ENCODE measurements at regions not wholly inside any gene's neighbourhood (a gene's known extent, or its start where the extent isn't known, plus 50 kb on each side); places are given as distances from the start of the nearest gene placed in this dataset.

GRCh38 chr6:45718131-45718530, 297.5 kb downstream of the CLIC5 start:
- Histone ChIP-seq H3K27ac (ENCODE audit: low read depth, low read length) (no peak overlapping the region), H3K9ac (ENCODE audit: low read length) (no peak overlapping the region), H3K4me3 (ENCODE audit: low read depth in 1 of 2, low read length in 2 of 2) (no peak overlapping the region), H3K9me3 (ENCODE audit: low read length) (peaks cover 3% of the 10 kb centered on the region), H3K4me1 (ENCODE audit: insufficient read depth, low read length) (peaks cover 11% of the 10 kb centered on the region), H3K27me3 (ENCODE audit: control insufficient read depth in 1 of 2, insufficient read depth in 2 of 2, low read length in 2 of 2) (no peaks in the 10 kb centered on the region), H3K36me3 (ENCODE audit: insufficient read depth, low read length) (no peaks in the 10 kb centered on the region)

- Histone ChIP-seq H3K36me3 (ENCODE audit: insufficient read depth, low read length) (no peaks in the 10 kb centered on the region), H3K4me1 (ENCODE audit: insufficient read depth, low read length) (peaks cover 11% of the 10 kb centered on the region), H3K4me3 (ENCODE audit: low read depth in 1 of 2, low read length in 2 of 2) (no peak overlapping the region), H3K27ac (ENCODE audit: low read depth, low read length) (no peak overlapping the region), H3K9ac (ENCODE audit: low read length) (no peak overlapping the region), H3K27me3 (ENCODE audit: control insufficient read depth in 1 of 2, insufficient read depth in 2 of 2, low read length in 2 of 2) (no peaks in the 10 kb centered on the region), H3K9me3 (ENCODE audit: low read length) (no peaks in the 10 kb centered on the region)
Observed at GRCh38 chr6:45717715-45718114, 297.9 kb downstream of the CLIC5 start.

- Histone ChIP-seq H3K4me1 (ENCODE audit: insufficient read depth, low read length) (peaks cover 11% of the 10 kb centered on the region), H3K27me3 (ENCODE audit: control insufficient read depth in 1 of 2, insufficient read depth in 2 of 2, low read length in 2 of 2) (no peaks in the 10 kb centered on the region), H3K27ac (ENCODE audit: low read depth, low read length) (no peak overlapping the region), H3K9me3 (ENCODE audit: low read length) (no peaks in the 10 kb centered on the region), H3K4me3 (ENCODE audit: low read depth in 1 of 2, low read length in 2 of 2) (no peak overlapping the region), H3K9ac (ENCODE audit: low read length) (no peak overlapping the region), H3K36me3 (ENCODE audit: insufficient read depth, low read length) (no peaks in the 10 kb centered on the region)
Observed at GRCh38 chr6:45717027-45717426, 298.6 kb downstream of the CLIC5 start.

GRCh38 chr6:45715508-45715803, 300.2 kb downstream of the CLIC5 start:
- Histone ChIP-seq H3K9ac (ENCODE audit: low read length) (no peak overlapping the region), H3K4me1 (ENCODE audit: insufficient read depth, low read length) (peaks cover 11% of the 10 kb centered on the region), H3K4me3 (ENCODE audit: low read depth in 1 of 2, low read length in 2 of 2) (no peak overlapping the region), H3K27me3 (ENCODE audit: control insufficient read depth in 1 of 2, insufficient read depth in 2 of 2, low read length in 2 of 2) (no peaks in the 10 kb centered on the region), H3K9me3 (ENCODE audit: low read length) (no peaks in the 10 kb centered on the region), H3K27ac (ENCODE audit: low read depth, low read length) (no peak overlapping the region), H3K36me3 (ENCODE audit: insufficient read depth, low read length) (no peaks in the 10 kb centered on the region)

- Histone ChIP-seq H3K9me3 (ENCODE audit: low read length) (no peaks in the 10 kb centered on the region), H3K9ac (ENCODE audit: low read length) (no peak overlapping the region), H3K4me1 (ENCODE audit: insufficient read depth, low read length) (peaks cover 11% of the 10 kb centered on the region), H3K27me3 (ENCODE audit: control insufficient read depth in 1 of 2, insufficient read depth in 2 of 2, low read length in 2 of 2) (no peaks in the 10 kb centered on the region), H3K27ac (ENCODE audit: low read depth, low read length) (no peak overlapping the region), H3K4me3 (ENCODE audit: low read depth in 1 of 2, low read length in 2 of 2) (no peak overlapping the region), H3K36me3 (ENCODE audit: insufficient read depth, low read length) (no peaks in the 10 kb centered on the region)
Observed at GRCh38 chr6:45714741-45715507, 300.7 kb downstream of the CLIC5 start.

GRCh38 chr6:45714006-45714730, 301.5 kb downstream of the CLIC5 start:
- Histone ChIP-seq H3K27ac (ENCODE audit: low read depth, low read length) (no peak overlapping the region), H3K36me3 (ENCODE audit: insufficient read depth, low read length) (no peaks in the 10 kb centered on the region), H3K27me3 (ENCODE audit: control insufficient read depth in 1 of 2, insufficient read depth in 2 of 2, low read length in 2 of 2) (no peaks in the 10 kb centered on the region), H3K4me3 (ENCODE audit: low read depth in 1 of 2, low read length in 2 of 2) (no peak overlapping the region), H3K9me3 (ENCODE audit: low read length) (no peaks in the 10 kb centered on the region), H3K9ac (ENCODE audit: low read length) (no peak overlapping the region), H3K4me1 (ENCODE audit: insufficient read depth, low read length) (peaks cover 11% of the 10 kb centered on the region)

Data from muscle layer of colon (tissue), 2 donors.